Thoracic aorta (tissue), 2 donors: ENCODE measurements at regions not wholly inside any gene's neighbourhood (a gene's known extent, or its start where the extent isn't known, plus 50 kb on each side); places are given as distances from the start of the nearest gene placed in this dataset.
"Not testable (repeated sequence)": the region's sequence is repeated elsewhere in the genome, so short reads cannot be mapped to it uniquely, and the experiment has no call there.

Source experiments
- ATAC-seq: fragments of 150-250 bp; one replicate; pipeline ENCODE4 v1.8.0; 2017; ENCODE audit warnings: low read depth; ENCODE audit not compliant: insufficient number of reproducible peaks, low FRiP score
- DNase-seq: peaks from one replicate; pipeline ENCODE4 v3.0.0-alpha.2; 2020; ENCODE audit warnings: low spot score
- H3K27ac ChIP-seq, 2 donors: fragments of 200-600 bp; sonication (generic); 1 replicate in 1 of 2; 2 replicates in 1 of 2; pipeline ENCODE4 v1.5.1; 2016; ENCODE audit warnings: mild to moderate bottlenecking in 2 of 2, moderate library complexity in 2 of 2
- H3K27me3 ChIP-seq: fragments of 200-600 bp; sonication (generic); replicated peaks from 2 replicates; pipeline ENCODE4 v1.6.0; 2016; ENCODE audit warnings: mild to moderate bottlenecking; ENCODE audit not compliant: insufficient read depth
- H3K36me3 ChIP-seq: fragments of 200-600 bp; sonication (generic); one replicate; pipeline ENCODE4 v1.5.1; 2016
- H3K4me1 ChIP-seq, 2 donors: fragments of 200-600 bp; sonication (generic); 1 replicate in 1 of 2; 2 replicates in 1 of 2; pipeline versions ENCODE4 v1.5.1 to v1.6.0; 2016; ENCODE audit warnings: low read depth in 2 of 2, mild to moderate bottlenecking in 1 of 2; ENCODE audit not compliant: control insufficient read depth in 1 of 2
- H3K4me3 ChIP-seq: fragments of 200-600 bp; sonication (generic); 2 replicates; pipeline ENCODE4 v1.5.1; 2016; ENCODE audit warnings: mild to moderate bottlenecking
- H3K9me3 ChIP-seq: fragments of 200-600 bp; sonication (generic); 2 replicates; pipeline ENCODE4 v1.5.1; 2016
- CTCF ChIP-seq: fragments of 200-600 bp; sonication (generic); IDR thresholded peaks from one replicate; pipeline ENCODE4 v1.5.1; 2019; ENCODE audit warnings: antibody characterized with exemption

- ATAC-seq (no peak), DNase-seq (no peak)
- Histone ChIP-seq H3K27me3 (no peaks in the 10 kb centered on the region), H3K4me3 (no peak overlapping the region), H3K9me3 (no peaks in the 10 kb centered on the region), H3K27ac (no peak overlapping the region), H3K4me1 (peaks cover 0 to 24% of the 10 kb centered on the region in 2 donors), H3K36me3 (no peaks in the 10 kb centered on the region)
- no peak for TF ChIP-seq CTCF
Measured at GRCh38 chr5:57429513-57430120, 53.0 kb downstream of the ACTBL2 start.

- not testable (repeated sequence) for DNase-seq, ATAC-seq, H3K9me3 ChIP-seq
Measured at GRCh38 chr5:57429021-57429420, 53.6 kb downstream of the ACTBL2 start.

GRCh38 chr5:57422993-57423392 is 59.6 kb downstream of the ACTBL2 start:
- Histone ChIP-seq H3K4me1 (no peaks in the 10 kb centered on the region), H3K27me3 (no peaks in the 10 kb centered on the region), H3K9me3 (no peaks in the 10 kb centered on the region), H3K4me3 (no peak overlapping the region), H3K36me3 (no peaks in the 10 kb centered on the region), H3K27ac (no peak overlapping the region)
- DNase-seq: no peak
- no peak for TF ChIP-seq CTCF
- ATAC-seq: no peak

More at GRCh38 chr5:57429021-57429420, 53.6 kb downstream of the ACTBL2 start:
- H3K4me3 ChIP-seq, H3K27me3 ChIP-seq, H3K36me3 ChIP-seq, H3K27ac ChIP-seq: not testable (repeated sequence)
- H3K4me1 ChIP-seq: peaks cover 0 to 18% of the 10 kb centered on the region in 2 donors

GRCh38 chr5:57422341-57422740 is 60.3 kb downstream of the ACTBL2 start:
- no peak for DNase-seq
- Histone ChIP-seq H3K36me3 (no peaks in the 10 kb centered on the region), H3K27ac (no peak overlapping the region), H3K27me3 (no peaks in the 10 kb centered on the region), H3K9me3 (no peaks in the 10 kb centered on the region), H3K4me3 (no peak overlapping the region), H3K4me1 (no peaks in the 10 kb centered on the region)
- ATAC-seq: no peak
- TF ChIP-seq CTCF: no peak

DNA sequence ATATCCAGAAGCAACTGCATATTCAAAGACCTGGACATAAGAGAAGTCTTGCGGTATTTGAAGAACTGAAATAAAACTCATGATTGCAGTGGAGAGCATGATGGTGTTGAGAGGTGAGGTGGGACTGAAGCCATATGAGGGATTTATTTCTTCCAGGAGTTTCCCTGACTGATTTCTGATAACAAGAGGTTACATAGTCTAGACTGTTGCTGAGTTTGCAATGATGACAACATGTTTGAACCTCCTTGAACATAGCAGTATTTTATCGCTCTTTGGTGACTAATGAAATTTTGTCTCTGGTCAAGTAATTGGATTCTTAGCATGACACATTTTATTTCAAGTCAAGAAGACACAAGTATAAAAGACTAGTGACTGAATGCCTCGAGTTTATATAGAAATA is 61.8 kb downstream of the ACTBL2 start:
- H3K9me3 ChIP-seq: no peaks in the 10 kb centered on the region
- H3K36me3 ChIP-seq: no peaks in the 10 kb centered on the region
- TF ChIP-seq CTCF: no peak
- DNase-seq: no peak
- no peaks in the 10 kb centered on the region for H3K27me3 ChIP-seq
- no peak overlapping the region for H3K4me3 ChIP-seq
- H3K4me1 ChIP-seq: peaks cover 5 to 12% of the 10 kb centered on the region in 2 donors
- ATAC-seq: no peak
- H3K27ac ChIP-seq: no peak overlapping the region

DNA sequence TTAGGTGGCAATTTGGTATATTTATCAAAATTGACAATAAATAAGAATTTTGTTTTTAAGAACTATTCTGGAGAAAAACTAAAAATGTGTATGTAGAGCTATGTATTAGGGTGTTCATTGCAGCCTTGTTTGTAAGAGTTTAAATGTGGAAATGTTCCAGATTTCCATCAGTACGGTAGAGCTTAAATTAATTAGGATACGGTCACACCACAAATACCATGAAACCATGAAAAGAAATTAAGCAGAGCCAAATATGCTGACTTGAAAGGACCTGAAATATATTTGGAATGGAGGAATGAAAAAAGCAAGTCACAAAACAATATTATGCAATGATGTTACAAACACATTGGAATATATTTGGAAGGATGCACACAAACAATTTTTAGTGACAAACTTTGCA is 64.6 kb downstream of the ACTBL2 start:
- no peak for ATAC-seq
- Histone ChIP-seq H3K27me3 (no peaks in the 10 kb centered on the region), H3K27ac (no peak overlapping the region), H3K9me3 (no peaks in the 10 kb centered on the region), H3K4me3 (no peak overlapping the region), H3K36me3 (no peaks in the 10 kb centered on the region), H3K4me1 (peaks cover 12 to 33% of the 10 kb centered on the region in 2 donors)
- TF ChIP-seq CTCF: no peak
- no peak for DNase-seq
